ENCODE measurements at regions not wholly inside any gene's neighbourhood (a gene's known extent, or its start where the extent isn't known, plus 50 kb on each side); places are given as distances from the start of the nearest gene placed in this dataset.

DNA sequence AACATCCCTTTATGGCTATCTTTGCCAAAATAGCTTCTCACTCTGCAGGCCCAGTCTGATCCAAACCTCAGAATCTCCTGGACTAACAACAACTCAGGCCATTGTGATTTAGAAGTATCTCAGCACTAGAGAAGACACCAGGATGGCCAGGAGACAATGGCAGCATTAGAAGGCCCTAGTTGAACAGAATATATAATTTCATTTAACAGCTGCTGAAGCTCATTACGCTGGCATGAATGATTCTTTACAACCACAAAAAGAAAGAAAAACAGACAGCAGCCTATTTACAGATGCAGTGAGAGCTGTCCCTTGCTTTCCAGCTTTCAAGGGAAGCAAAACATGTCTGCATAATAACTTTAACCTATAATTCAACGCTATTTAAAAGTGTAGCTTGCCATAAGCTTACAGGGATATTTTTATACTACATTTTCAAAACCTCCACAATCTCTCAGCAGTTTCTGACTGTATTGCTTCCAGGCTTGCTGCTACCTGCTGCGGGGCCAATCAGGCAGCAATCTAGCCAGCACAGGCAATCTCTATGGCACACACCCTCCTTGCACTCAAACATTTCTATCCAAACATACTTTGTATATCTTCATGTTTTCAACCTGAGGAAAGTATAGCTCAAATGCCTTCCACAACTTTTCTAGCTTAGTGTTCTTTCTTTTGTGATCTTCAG lies 107.3 kb downstream of the OGFRL1 start:
- WGBS, result 88% methylated on average over 3 of the region's 3 CpGs
- intact Hi-C loops (cut with DNase I), result no loop called here
- H3K9me3 ChIP-seq (ENCODE audit: control insufficient read depth, low read length), result no peaks in the 10 kb centered on the region
- ATAC-seq (no peak), DNase-seq (no peak)
- no peak overlapping the region for H3K27ac ChIP-seq (ENCODE audit: low read length)
- H3K4me3 ChIP-seq (ENCODE audit: low read length), result no peak overlapping the region
- peaks cover 4% of the 10 kb centered on the region for H3K4me1 ChIP-seq (ENCODE audit: control insufficient read depth, insufficient read depth, low read length)
- H3K27me3 ChIP-seq (ENCODE audit: control insufficient read depth, insufficient read depth), result no peaks in the 10 kb centered on the region

DNA sequence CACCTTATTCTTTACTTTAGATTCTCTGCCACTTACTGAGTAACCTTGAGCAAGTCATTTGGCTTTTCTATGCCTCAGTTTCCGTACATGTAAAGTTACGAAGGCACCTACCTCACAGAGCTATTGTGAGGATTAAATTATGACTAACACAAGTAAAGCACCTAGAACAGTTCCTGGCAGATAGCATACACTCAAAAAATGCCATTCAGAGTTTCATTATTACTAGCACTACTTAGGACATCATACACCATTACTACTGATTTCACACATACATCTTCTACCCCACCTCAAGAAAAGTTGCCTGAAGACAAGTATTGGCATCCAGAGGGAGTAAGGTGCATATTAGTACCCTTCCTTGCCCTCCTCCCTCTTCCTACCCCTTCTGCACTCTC lies 107.8 kb downstream of the OGFRL1 start:
- WGBS, result 93% methylated on average over 2 of the region's 2 CpGs
- Histone ChIP-seq H3K4me1 (ENCODE audit: control insufficient read depth, insufficient read depth, low read length) (peaks cover 4% of the 10 kb centered on the region), H3K9me3 (ENCODE audit: control insufficient read depth, low read length) (no peaks in the 10 kb centered on the region), H3K27me3 (ENCODE audit: control insufficient read depth, insufficient read depth) (no peaks in the 10 kb centered on the region), H3K4me3 (ENCODE audit: low read length) (no peak overlapping the region), H3K27ac (ENCODE audit: low read length) (no peak overlapping the region)
- no peak for DNase-seq
- ATAC-seq, result no peak
- intact Hi-C loops (cut with DNase I), result no loop called here

DNA sequence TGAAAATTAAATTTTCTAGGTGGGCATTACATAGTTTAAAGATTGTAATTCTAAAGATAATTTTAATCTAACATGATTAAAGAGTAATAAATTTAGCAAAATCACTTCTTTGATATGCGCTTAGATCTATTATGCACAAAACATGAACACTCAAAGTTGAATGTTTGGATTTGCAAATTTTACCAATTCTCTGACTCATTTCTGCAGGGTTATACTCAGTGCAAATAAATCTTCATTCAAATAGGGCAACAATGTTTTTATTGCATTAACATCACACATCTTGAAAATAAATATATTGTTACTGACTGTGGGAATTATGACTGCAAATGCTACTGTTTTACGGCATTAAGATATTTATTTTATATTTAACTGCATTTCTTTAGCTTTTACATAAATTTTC lies 110.7 kb downstream of the OGFRL1 start:
- WGBS, result 98% methylated on average over 2 of the region's 2 CpGs
- DNase-seq (no peak), ATAC-seq (no peak)
- peaks cover 8% of the 10 kb centered on the region for H3K4me1 ChIP-seq (ENCODE audit: control insufficient read depth, insufficient read depth, low read length)
- intact Hi-C loops (cut with DNase I), result no loop called here
- H3K9me3 ChIP-seq (ENCODE audit: control insufficient read depth, low read length), result no peaks in the 10 kb centered on the region
- no peaks in the 10 kb centered on the region for H3K27me3 ChIP-seq (ENCODE audit: control insufficient read depth, insufficient read depth)
- H3K27ac ChIP-seq (ENCODE audit: low read length), result no peak overlapping the region
- no peak overlapping the region for H3K4me3 ChIP-seq (ENCODE audit: low read length)

DNA sequence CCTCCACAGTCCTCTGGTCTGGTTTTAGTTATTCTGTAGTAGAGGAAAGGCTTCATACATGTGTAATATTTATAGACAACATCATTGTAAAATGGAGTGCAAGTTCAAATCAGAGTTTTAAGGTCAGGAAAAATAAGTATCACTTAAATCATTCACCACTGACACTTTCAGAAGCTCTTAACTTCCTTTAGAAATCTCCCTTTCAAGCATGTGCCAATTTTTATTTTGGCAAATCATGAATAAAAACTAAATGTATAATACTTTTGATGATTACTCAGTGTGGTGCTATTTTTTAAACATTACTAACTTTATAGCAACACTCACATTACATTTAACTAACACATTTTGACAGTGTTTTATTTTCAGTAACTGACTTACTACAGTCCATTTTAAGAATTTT lies 112.2 kb downstream of the OGFRL1 start:
- ATAC-seq (no peak), DNase-seq (no peak)
- no peak overlapping the region for H3K4me3 ChIP-seq (ENCODE audit: low read length)
- intact Hi-C loops (cut with DNase I), result no loop called here
- peaks cover 8% of the 10 kb centered on the region for H3K4me1 ChIP-seq (ENCODE audit: control insufficient read depth, insufficient read depth, low read length)
- H3K9me3 ChIP-seq (ENCODE audit: control insufficient read depth, low read length), result no peaks in the 10 kb centered on the region
- no peaks in the 10 kb centered on the region for H3K27me3 ChIP-seq (ENCODE audit: control insufficient read depth, insufficient read depth)
- H3K27ac ChIP-seq (ENCODE audit: low read length), result no peak overlapping the region

DNA sequence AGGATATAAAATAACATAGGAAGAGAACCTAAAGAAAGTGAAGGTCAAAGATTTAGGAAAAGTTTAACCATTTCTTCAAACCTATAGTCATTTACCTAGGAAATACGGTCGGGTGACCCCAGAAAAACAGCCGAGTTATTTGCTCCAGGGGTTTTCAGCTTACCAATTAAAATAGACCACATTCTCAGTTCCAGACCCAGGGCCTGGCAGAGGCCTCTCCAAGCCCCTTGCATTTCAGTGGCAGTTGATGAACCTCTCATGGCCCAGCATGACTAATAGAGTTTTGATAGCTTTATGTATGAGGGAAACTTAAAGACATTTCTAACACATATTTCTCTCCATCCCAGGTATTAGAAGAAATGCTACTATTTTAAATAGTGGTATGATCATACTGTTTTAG lies 113.5 kb downstream of the OGFRL1 start:
- H3K27ac ChIP-seq (ENCODE audit: low read length), result no peak overlapping the region
- WGBS, result 94% methylated on average over 3 of the region's 3 CpGs
- H3K4me3 ChIP-seq (ENCODE audit: low read length), result no peak overlapping the region
- DNase-seq, result no peak
- peaks cover 6% of the 10 kb centered on the region for H3K4me1 ChIP-seq (ENCODE audit: control insufficient read depth, insufficient read depth, low read length)
- intact Hi-C loops (cut with DNase I), result no loop called here
- H3K27me3 ChIP-seq (ENCODE audit: control insufficient read depth, insufficient read depth), result no peaks in the 10 kb centered on the region
- no peak for ATAC-seq
- no peaks in the 10 kb centered on the region for H3K9me3 ChIP-seq (ENCODE audit: control insufficient read depth, low read length)

DNA sequence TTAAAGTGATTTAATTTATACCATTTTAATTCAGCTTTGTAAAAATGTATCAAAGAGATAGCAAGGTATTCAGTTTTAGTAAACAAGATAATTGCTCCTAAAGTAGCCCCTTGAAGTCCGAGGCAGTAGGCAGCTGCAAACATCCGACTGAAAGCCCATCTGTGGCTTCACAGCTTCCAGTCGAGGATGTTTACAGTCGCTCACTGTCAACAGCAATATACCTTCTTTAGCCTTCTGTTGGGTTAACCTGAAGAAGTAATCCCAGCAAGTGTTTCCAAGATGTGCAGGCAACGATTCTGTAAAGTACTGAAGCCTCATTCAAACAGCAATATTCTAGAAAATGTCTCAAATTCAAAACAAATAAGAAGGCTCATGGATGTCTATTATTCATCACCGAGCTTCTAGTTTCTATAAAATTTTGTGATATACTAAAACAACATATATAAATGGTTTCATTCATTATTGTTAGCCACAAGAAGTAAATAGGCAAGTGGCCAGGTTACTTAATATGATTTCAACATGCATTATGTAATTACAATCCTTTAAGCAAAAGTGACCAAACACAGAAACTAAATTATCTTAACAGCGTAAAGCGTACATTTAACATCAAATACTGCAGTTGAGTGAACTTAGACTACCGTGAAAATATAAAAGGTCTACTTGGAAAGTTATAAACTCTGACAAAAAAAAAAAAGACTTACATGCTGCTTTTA lies 115.0 kb downstream of the OGFRL1 start:
- peaks cover 8% of the 10 kb centered on the region for H3K4me1 ChIP-seq (ENCODE audit: control insufficient read depth, insufficient read depth, low read length)
- ATAC-seq, result no peak
- H3K9me3 ChIP-seq (ENCODE audit: control insufficient read depth, low read length), result no peaks in the 10 kb centered on the region
- intact Hi-C loops (cut with DNase I), result no loop called here
- WGBS, result 62% methylated on average over 9 of the region's 9 CpGs
- no peak overlapping the region for H3K27ac ChIP-seq (ENCODE audit: low read length)
- peak overlapping the region; percentile 15 for H3K4me3 ChIP-seq (ENCODE audit: low read length)
- no peaks in the 10 kb centered on the region for H3K27me3 ChIP-seq (ENCODE audit: control insufficient read depth, insufficient read depth)
- no peak for DNase-seq

DNA sequence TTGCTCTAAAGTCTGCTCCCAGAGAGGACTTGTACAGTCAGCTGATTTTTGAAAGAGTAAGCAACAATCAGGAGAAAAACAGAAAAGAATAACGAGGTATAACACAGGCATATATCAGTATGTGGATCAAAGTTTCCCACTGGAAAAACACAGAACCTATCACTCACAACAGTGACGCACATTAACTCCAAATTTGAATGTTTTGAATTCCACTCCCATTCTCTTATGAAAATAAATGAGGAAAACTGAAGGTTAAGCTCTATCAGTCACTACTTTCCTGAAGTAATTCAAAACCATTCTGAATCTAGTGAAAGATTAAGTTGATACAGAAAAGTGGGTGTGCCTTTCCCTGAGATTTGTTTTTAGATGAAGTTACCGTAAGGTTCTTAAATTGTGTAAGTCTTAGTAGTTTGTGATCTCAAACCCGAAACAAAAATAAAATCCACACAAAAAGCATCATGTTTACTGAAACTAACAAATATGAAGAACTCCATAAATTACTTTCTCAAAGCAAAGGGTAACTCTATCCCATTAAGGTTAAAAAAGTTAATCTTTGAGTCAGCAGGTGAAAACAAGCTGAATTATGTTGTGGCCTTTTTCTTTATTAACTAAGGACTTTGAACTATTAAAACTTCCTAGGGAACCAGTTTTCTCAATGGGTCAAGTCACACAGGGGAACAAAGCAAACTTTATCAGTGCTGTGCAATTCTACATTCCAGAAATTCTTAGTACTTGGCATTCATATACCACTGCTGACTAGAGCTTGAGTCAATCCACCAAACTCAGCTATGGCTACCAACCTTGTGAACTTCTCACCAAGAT lies 115.7 kb downstream of the OGFRL1 start:
- Histone ChIP-seq H3K4me1 (ENCODE audit: control insufficient read depth, insufficient read depth, low read length) (peaks cover 8% of the 10 kb centered on the region), H3K27me3 (ENCODE audit: control insufficient read depth, insufficient read depth) (no peaks in the 10 kb centered on the region), H3K27ac (ENCODE audit: low read length) (no peak overlapping the region), H3K9me3 (ENCODE audit: control insufficient read depth, low read length) (no peaks in the 10 kb centered on the region), H3K4me3 (ENCODE audit: low read length) (no peak overlapping the region)
- 61% methylated on average over 4 of the region's 4 CpGs for WGBS
- ATAC-seq (peak; percentile 90 to 95), DNase-seq (no peak)
- intact Hi-C loops (cut with DNase I), result no loop called here

DNA sequence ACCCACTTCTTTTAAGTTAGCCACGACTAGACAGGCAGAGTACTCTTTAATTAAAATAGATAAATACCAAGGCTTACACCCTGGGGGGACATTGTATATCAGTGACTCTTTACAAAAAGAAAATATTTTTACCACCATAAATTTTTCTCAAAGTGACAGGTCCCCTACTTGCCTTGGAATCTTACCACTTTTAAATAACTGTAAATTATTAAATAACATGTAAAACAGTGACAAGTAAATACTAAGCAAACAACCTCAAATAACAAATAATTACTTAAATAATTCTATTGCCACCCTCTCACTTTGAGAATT lies 116.3 kb downstream of the OGFRL1 start:
- intact Hi-C loops (cut with DNase I), result no loop called here
- WGBS, result 31% methylated on average over 1 of the region's 1 CpG
- H3K4me3 ChIP-seq (ENCODE audit: low read length), result no peak overlapping the region

DNA sequence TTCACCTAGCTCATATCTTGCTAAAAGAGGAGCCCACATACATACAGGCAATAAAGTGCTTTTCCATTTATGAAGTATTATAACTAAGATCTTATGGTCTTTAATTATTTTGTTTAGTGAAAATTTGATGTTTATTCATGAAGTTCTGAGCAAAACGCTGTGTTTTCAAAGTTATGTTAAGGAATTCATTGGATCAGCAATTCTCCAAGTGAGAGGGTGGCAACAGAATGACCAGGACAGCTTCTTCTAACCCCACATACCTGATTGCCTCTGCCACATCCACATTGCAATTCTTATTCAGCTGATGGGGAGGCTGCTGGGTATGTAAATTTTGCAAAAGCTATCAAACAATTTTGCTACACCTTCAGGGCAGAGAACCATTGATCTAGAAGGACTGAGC lies 116.8 kb downstream of the OGFRL1 start:
- Histone ChIP-seq H3K4me3 (ENCODE audit: low read length) (no peak overlapping the region), H3K27ac (ENCODE audit: low read length) (no peak overlapping the region), H3K27me3 (ENCODE audit: control insufficient read depth, insufficient read depth) (no peaks in the 10 kb centered on the region), H3K4me1 (ENCODE audit: control insufficient read depth, insufficient read depth, low read length) (peaks cover 8% of the 10 kb centered on the region), H3K9me3 (ENCODE audit: control insufficient read depth, low read length) (no peaks in the 10 kb centered on the region)
- no peak for ATAC-seq
- DNase-seq, result no peak
- WGBS, result 79% methylated on average over 1 of the region's 1 CpG
- intact Hi-C loops (cut with DNase I), result no loop called here

More for the DNA sequence above, 116.3 kb downstream of the OGFRL1 start:
- ATAC-seq, result no peak
- Histone ChIP-seq H3K4me1 (ENCODE audit: control insufficient read depth, insufficient read depth, low read length) (peaks cover 8% of the 10 kb centered on the region), H3K27me3 (ENCODE audit: control insufficient read depth, insufficient read depth) (no peaks in the 10 kb centered on the region), H3K9me3 (ENCODE audit: control insufficient read depth, low read length) (no peaks in the 10 kb centered on the region), H3K27ac (ENCODE audit: low read length) (no peak overlapping the region)
- no peak for DNase-seq

DNA sequence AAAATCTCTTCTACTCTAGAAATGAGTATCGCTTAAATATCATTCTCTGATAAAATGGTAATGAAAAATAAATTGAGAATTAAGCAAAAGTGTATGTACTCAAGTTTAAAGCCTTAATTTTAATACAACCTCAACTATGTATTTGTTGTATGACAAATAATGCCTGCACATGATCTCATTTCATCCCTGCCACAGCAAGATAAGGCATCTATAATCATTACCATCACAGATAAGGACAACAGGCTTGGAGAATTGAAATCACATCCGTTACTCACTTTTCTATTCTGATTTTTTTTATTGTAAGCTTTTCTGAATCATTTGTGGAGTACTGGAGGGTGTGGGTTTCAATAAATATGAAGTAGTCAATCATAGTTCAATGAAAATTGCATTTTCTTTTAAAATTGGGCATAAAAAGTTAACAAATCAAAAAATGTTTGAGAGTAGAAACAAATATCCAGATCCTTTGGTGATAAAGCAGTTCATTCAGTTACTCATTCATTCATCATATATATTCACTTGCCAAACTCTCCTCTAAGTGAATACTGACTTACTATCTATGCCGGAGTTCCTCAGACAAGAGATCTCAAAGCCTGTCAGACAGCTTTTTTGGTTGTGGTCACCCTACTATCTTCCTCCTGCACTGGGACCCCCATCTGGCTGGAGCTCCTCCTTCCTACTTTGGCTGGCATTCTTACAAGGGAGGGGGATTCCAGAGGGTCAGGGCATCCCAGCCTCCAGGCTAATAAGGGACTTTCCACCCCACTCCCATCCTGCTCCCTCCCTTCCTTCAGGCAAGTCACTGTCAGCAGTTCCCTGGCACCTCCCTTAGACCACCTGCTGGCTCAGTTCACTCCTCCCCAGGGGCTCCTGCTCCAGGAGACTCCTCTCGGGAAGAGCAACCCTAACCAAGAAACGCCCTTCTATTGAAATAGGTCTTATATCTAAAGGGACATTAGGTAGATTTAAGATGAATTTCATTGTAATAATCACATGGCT lies 118.6 kb downstream of the OGFRL1 start:
- DNase-seq, result peak in 1 of 3 donors; percentile 10
- no peak overlapping the region for H3K4me3 ChIP-seq (ENCODE audit: low read length)
- intact Hi-C loops (cut with DNase I), result no loop called here
- WGBS, result 78% methylated on average over 5 of the region's 5 CpGs
- ATAC-seq, result peak in 1 of 2 donors; percentile 9
- H3K9me3 ChIP-seq (ENCODE audit: control insufficient read depth, low read length), result no peaks in the 10 kb centered on the region
- no peaks in the 10 kb centered on the region for H3K27me3 ChIP-seq (ENCODE audit: control insufficient read depth, insufficient read depth)
- peaks cover 8% of the 10 kb centered on the region for H3K4me1 ChIP-seq (ENCODE audit: control insufficient read depth, insufficient read depth, low read length)
- no peak overlapping the region for H3K27ac ChIP-seq (ENCODE audit: low read length)

Data from right cardiac atrium (tissue), 5 donors.